ENCODE measurements at regions not wholly inside any gene's neighbourhood (a gene's known extent, or its start where the extent isn't known, plus 50 kb on each side); places are given as distances from the start of the nearest gene placed in this dataset.
"Not testable (repeated sequence)": the region's sequence is repeated elsewhere in the genome, so short reads cannot be mapped to it uniquely, and the experiment has no call there.

DNA sequence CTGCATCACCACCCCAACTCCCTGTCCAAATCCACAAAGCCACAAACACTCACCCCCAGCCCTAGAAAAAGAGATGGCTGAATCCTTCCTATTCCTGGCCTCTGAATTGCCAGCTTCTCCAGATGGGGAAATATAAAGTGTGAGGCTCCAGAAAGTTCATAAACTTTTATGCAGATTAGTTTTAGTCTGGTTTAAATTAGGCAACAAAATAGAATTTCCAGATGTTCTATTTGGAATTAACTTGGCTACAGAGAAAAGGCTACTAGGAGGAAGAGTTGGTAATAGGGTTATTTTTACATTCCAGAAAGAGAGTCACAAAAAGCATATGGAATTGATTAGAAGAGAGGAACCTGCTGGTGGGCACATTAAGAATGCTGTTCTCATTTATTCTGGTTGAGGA lies 56.0 kb downstream of the EN1 start:
- peak; percentile 23 for DNase-seq

DNA sequence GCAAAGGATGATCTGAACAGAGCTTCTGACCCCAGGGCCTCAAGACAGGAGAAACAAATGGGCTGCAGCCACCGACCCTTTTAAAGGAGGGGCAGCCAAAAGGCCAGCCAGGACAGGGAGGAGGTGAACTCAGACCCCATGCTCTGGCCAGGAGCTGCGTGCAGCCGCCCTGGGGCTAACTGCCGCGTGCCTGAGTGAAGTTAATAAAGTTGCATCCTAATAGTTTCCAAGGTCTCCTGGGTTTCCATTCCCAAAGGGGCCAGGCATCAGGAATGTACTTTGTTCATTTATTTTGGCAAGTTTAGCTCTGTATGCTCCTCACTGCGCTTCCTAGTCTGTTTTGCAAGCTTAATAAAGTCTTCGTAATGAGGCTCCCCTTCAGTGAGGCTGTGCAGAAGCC lies 60.7 kb downstream of the EN1 start:
- no peak for DNase-seq

GRCh38 chr2:118784860-118785259 lies 62.6 kb downstream of the EN1 start:
- no peak for DNase-seq

DNA sequence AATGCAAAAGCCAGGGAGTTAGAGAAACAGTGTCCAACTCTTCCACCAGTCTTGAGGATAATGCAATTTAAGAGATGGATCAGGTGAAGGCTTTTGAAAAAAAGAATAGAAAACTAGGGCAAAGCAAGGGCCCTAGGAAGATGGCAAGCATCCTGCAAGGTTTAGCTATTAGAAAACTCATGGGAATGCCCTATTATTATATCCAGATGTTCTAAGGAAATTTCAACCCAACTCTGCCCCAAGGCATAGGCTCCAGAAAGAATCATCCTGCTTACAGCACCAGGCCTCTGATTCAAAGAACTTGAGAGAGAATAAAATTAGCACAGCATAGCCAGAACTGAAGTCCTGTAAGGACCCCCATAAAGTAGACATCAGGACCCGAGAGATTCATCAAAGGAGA lies 68.1 kb downstream of the EN1 start:
- no peak for DNase-seq

- peak; percentile 84 for DNase-seq
These were observed 72.9 kb downstream of the EN1 start for GRCh38 chr2:118774458-118775133.

DNA sequence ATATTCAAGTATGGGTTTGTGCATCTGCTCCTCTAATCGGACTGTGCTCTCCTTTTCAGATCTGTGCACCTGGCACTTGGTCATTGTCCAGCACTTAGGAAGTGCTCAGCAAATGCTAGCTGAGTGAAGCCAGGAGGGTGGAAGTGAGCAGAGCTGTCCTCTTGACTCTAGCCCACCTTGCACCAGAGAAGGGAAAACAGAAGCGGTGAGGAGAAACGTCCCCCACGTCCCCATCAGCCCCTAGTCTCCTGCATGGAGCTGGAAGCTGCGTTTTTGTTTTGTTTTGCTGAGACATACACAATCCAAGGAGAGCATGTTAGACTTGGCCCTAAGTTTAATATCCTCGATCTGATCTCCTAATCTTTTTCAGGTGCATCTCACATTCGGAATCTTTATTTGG lies 73.6 kb downstream of the EN1 start:
- peak; percentile 35 for DNase-seq

DNA sequence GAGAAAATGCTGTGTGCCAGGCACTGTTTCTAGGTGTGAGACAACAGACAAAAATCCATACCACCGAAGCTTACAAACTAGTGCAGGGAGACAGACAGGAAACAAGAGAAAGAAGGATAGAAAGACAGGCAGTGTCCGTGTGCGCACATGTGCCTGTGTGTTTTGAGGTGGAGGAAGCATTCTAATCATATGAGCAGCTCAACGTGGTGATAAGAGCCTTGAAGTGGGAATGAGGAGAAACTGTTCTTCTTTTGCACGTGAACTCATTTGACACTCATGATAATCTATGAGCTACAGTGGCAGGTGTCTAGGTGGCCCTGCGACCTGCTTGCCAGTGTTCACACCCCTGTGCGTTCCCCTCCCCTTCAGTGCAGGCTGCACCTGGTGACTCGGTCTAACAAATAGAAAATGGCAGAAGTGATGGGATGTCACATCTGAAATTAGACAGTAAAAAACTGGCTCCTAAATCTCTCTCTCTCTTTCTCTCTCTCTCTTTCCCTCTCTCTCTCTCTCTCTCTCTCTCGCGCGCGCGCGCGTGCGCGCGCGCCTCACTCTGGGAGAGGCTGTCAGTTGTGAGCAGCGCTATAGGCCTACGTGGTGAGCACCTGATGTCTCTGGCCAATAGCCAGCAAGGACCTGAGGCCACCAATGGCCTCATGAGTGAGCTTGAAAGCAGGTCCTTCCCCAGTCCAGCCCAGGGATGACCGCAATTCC lies 74.8 kb downstream of the EN1 start:
- DNase-seq: no peak

DNA sequence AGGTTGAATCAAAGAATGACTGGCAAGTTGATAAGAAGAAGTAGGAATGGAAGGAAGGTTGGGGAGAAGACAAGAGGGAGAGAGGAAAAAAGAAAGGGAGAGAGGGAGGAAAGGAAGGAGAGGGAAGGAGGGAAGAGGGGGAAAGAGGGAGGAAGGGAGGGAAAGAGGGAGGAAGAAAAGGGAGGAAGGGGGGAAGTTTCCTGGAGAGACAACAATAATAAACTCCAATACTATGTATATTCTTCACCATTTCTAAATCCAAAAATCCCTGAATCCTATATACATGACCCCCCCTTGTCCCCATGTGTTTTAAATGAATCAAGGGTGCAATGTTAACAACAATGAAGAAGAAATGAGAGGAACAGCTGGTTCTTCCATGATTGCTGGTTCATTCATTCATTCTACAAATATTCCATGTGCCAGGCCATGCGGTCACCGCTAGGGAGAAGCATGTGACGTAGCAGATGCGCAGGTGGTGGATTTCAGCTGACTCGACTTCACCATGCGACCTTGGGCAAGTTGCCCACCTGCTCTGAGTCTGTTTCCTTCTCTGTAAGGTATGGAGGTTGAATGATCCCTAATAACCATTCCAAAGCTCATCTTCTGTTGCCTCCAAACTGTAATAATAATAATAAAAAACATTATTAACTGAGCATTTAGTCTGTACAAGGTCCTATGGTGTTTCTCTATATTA lies 77.6 kb downstream of the EN1 start:
- no peak for DNase-seq

DNA sequence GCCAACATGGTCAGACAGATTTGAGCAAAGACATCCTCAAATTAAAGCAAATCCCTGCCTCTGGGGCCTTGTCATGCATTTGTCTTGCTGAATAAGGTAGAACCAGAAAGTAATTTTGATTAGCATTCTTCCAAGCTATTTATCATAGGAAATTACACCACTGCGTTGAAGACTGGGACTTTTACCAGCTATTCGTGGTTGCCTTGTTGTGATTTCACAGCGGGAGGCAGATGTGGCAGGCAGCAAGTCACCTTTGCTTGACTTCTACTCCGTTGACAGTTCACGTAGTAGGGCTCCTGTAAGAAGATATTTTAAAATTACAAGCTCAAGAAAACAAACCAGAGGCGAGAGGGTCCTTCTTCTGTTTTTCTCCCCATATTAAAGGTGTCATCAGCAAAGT lies 80.6 kb downstream of the EN1 start:
- no peak for DNase-seq

- DNase-seq: peak; percentile 15
These were observed 82.6 kb downstream of the EN1 start for GRCh38 chr2:118764855-118765254.

DNA sequence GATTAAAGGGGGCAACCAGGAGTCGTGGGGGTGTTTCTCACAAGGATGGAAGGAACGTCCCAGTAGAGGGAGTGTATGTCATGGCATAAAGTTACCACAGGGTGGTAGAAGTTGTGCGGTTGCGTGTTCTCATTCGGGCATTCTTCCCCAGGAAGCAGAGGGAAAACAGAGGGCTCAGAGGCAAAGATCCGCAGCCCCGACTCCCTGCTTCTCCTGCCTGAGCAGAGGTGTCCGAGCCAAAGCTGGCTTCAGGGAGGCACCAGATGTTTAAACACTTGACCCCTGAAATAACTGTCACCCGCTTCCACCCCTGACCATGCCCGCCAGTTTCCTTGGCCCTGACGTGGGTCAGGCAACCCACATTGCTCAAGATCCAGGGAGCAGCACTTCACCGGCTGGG lies 83.7 kb downstream of the EN1 start:
- no peak for DNase-seq

- DNase-seq: peak; percentile 16
These were observed 85.2 kb downstream of the EN1 start for GRCh38 chr2:118762290-118762689.

DNA sequence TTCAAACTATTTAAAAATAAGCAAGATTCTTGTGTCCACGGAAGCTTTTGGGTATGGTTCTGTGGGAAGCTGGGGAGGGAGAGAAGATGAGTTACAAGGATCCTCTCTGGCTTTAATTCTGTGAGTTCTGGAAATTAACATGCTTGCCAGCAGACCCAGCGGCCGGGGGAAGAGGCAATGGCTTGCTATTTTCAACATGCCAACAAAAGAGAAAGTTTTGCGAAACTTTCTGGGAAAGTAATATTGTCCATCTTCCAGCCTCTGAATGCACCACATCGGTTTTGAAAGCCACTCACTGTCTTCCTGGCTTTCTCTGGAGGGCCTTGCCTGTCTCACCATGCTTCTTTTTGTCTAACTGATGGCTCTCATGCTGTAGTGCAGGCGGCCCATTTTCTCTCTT lies 85.7 kb downstream of the EN1 start:
- DNase-seq: no peak

GRCh38 chr2:118755901-118756300 lies 91.5 kb downstream of the EN1 start:
- DNase-seq: no peak

- no peak for DNase-seq
These were observed 92.1 kb downstream of the EN1 start for GRCh38 chr2:118755384-118755783.

GRCh38 chr2:118752762-118753429 lies 94.6 kb downstream of the EN1 start:
- no peak for DNase-seq

DNA sequence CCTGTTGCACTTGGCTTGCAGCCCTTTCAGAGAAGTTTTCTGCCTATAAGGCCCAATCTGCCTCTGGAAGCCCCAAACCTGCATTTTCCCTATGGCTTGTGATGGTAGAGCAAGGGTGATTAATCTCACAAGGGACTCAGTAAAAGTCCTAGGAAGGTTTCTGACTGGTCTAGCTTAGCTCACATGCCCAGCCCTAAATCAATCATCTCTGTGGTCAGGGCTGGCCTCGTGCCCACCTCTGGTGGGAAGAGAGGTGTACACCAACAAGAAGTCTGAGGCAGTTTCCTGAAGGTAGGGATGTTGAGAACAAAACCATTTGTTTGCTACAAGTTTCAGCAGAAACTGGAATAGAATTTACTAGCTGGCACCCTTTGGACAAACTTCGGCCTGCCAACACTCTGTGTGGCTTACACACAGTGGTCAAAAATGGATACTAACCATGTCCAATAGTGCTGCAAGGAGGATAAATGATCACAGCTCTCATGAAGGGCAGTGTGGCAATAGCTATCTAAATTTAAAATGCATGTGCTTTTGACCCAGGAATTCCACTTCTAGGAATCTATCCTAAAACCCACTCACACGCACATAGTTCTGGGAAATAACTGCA lies 96.4 kb downstream of the EN1 start:
- DNase-seq: no peak

DNA sequence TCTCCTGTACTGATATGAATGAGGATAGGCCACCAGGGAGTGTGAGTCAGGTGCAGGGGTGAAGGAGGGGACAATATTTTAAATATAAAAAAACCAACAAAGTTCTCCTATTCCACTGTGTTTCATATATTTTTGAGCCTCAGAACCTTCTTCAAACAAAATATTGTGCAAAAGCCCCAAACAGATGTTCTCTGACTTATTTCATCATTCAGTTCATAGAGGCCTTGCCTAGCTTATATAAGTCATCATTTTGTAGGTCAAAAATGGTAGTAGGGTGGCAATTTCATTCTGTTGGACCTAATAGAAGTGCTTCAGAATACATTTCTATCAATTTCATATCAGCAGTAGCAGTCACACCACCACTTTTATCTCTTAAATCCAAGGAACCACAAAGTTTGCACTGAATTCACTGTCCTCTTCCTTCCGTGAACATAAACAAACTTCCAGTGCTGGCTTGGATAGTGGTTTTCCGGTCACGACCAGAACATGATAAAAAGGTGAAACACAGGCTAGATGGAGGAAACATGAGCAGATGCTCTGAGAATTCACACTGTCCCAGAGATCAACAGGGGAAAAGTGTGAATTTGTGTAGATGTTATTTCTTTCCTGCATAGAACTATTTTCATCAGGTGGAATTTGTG lies 99.1 kb downstream of the EN1 start:
- no peak for DNase-seq

- DNase-seq: no peak
These were observed 99.8 kb downstream of the EN1 start for GRCh38 chr2:118747637-118748036.

GRCh38 chr2:118747066-118747465 lies 100.4 kb downstream of the EN1 start:
- DNase-seq: no peak

DNA sequence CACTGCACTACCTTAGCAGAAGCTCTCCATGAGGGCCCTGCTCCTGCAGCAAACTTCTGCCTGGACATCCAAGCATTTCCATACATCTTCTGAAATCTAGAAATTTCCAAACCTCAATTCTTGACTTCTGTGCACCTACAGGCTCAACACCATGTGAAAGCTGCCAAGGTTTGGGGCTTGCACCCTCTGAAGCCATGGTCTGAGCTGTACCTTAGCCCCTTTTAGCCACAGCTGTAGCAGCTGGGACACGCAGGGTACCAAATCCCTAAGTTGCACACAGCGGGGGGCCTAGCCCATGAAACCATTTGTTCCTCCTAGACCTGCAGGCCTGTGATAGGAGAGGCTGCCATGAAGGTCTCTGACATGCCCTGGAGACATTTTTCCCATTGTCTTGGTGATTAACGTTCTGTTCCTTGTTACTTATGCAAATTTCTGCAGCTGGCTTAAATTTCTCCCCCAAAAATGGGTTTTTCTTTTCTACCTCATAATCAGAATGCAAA lies 102.7 kb downstream of the EN1 start:
- DNase-seq: not testable (repeated sequence)
